ENCODE measurements at regions not wholly inside any gene's neighbourhood (a gene's known extent, or its start where the extent isn't known, plus 50 kb on each side); places are given as distances from the start of the nearest gene placed in this dataset.

DNA sequence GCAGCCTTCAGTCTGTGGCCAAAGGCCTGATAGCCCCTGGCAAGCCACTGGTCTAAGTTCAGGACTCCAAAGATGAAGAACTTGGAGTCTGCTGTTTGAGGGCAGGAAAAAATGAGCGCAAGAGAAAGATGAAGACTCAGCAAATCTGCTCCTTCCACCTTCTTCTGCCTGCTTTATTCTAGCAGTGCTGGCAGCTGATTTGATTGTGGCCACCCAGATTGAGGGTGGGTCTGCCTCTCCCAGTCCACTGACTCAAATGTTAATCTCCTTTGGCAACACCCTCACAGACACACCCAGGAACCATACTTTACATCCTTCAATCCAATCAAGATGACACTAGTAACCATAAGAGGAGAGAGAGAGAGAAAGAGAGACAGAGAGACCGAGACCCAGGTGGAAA is 127.6 kb downstream of the UTP18 start:
- ATAC-seq (no peak), DNase-seq (no peak)
- H3K9me3 ChIP-seq (ENCODE audit: control insufficient read depth, low read length), result no peaks in the 10 kb centered on the region
- H3K4me3 ChIP-seq (ENCODE audit: low read length), result no peak overlapping the region
- intact Hi-C loops (cut with DNase I), result no loop called here
- peaks cover 2% of the 10 kb centered on the region for H3K27me3 ChIP-seq (ENCODE audit: control insufficient read depth, insufficient read depth)
- no peaks in the 10 kb centered on the region for H3K4me1 ChIP-seq (ENCODE audit: control insufficient read depth, insufficient read depth, low read length)
- 92% methylated on average over 2 of the region's 2 CpGs for WGBS
- H3K27ac ChIP-seq (ENCODE audit: low read length), result no peak overlapping the region

DNA sequence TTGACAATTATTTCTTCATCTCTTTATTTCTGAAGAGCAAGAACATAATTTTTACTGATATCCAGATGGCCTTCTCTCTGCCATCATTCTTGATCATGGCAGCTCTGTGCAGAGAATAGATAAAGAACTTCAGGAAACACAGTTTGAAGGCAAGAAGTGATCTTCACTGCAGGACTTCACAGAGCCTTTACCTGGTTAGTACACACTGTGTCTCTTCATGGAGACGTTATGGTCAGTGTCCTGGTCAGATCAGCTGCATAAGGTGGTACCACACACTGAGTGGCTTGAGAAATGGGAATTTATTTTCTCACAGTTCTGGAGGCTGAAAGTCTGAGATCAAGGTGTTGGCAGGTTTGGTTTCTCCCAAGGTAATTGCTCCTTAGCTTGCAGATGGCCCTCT is 129.5 kb downstream of the UTP18 start:
- no peak for ATAC-seq
- Histone ChIP-seq H3K27ac (ENCODE audit: low read length) (no peak overlapping the region), H3K27me3 (ENCODE audit: control insufficient read depth, insufficient read depth) (peaks cover 2% of the 10 kb centered on the region), H3K9me3 (ENCODE audit: control insufficient read depth, low read length) (no peaks in the 10 kb centered on the region), H3K4me3 (ENCODE audit: low read length) (no peak overlapping the region), H3K4me1 (ENCODE audit: control insufficient read depth, insufficient read depth, low read length) (no peaks in the 10 kb centered on the region)
- 74% methylated on average over 1 of the region's 1 CpG for WGBS
- DNase-seq, result no peak
- intact Hi-C loops (cut with DNase I), result no loop called here

DNA sequence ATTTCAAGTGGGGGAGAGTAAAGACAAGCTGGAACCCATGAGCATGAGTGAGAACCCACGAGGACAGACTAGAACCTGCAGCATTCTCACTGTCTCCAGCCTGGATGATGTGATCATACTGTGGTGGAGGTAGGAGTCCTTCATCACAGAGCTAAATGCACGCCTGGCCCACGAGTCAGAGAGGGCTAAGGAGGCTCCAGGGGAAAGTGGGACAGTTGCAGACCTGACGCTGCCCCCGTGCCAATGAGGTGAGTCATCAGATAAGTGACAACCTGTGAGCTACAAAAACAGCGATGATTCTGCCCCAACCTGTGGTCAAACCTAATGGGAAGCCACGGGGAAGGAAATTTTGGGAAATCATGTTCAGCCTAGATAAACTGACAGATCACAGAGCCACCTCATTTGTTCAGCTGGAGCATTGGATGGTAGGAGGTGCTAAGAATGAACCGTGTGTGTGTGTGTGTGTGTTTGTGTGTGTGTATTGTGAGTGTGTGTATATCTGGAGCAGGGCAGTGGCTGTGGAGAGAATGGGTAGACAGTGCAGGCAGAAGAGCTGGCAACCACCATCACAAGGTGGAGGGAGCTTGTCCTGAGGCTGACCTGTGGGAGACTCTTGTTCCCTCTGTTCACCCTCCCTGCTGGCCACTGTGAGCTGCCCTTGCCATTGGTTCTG is 131.8 kb downstream of the UTP18 start:
- H3K4me3 ChIP-seq (ENCODE audit: low read length), result no peak overlapping the region
- DNase-seq, result no peak
- no peak overlapping the region for H3K27ac ChIP-seq (ENCODE audit: low read length)
- intact Hi-C loops (cut with DNase I), result no loop called here
- H3K9me3 ChIP-seq (ENCODE audit: control insufficient read depth, low read length), result no peaks in the 10 kb centered on the region
- 76% methylated on average over 8 of the region's 8 CpGs for WGBS
- H3K4me1 ChIP-seq (ENCODE audit: control insufficient read depth, insufficient read depth, low read length), result no peaks in the 10 kb centered on the region
- no peak for ATAC-seq
- H3K27me3 ChIP-seq (ENCODE audit: control insufficient read depth, insufficient read depth), result peaks cover 2% of the 10 kb centered on the region

DNA sequence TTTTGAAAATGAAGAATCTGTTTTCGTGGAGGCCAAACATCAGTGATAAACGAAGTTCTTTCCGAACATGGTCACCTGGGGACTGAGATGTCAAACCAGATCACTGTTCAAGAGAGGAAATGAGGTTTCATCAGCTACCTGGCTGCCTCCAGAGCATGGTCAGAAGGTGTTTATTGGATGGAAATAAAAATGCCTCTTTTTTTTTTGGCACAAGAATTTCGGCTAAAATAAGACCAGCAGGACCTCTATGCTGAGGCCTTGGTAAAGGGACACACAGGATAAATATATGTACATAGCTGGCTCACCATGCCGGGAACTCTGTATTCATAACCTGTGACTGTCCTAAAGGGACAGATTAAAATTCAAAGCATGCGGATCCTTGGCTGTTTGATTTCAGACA is 135.3 kb downstream of the UTP18 start:
- Histone ChIP-seq H3K4me3 (ENCODE audit: low read length) (no peak overlapping the region), H3K4me1 (ENCODE audit: control insufficient read depth, insufficient read depth, low read length) (no peaks in the 10 kb centered on the region), H3K9me3 (ENCODE audit: control insufficient read depth, low read length) (no peaks in the 10 kb centered on the region), H3K27ac (ENCODE audit: low read length) (no peak overlapping the region), H3K27me3 (ENCODE audit: control insufficient read depth, insufficient read depth) (peaks cover 2% of the 10 kb centered on the region)
- ATAC-seq (no peak), DNase-seq (no peak)
- 91% methylated on average over 6 of the region's 6 CpGs for WGBS
- intact Hi-C loops (cut with DNase I), result no loop called here

DNA sequence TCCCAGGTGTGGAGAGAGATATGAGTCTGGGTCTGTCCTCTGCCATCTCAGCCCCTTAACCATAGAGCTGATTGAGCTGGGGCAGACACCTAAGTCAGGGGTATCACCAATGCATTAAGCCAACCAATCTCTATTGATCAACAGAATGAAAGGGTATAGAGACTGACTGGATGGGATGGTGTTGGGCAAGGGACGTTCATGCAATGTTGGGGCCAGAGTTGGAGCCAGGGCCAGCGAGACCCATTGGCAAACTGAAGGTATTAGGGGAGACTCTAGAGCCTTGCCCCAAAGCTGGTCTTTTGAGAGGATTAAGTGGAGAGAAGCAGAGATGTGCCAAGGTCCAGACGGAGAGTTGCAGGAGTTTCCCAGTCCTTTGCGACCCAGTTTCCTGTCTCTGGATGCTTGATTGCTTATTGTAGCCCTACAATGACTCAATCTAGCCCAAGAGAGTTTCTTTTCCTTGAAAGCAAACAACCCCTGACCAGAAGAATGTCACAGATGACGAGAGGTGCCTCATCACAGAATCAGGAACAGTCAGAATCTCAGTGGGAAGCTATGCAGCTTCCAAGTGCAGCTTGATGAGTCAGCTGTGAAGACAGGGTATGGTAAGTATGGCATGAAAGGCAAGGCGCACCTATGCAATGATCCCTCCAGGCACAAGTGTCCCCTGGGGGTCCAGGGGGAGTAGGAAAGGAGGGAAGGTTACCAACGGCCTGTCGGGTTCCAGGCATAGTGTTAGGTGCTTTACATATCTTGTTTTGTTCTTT is 137.2 kb downstream of the UTP18 start:
- 72% methylated on average over 8 of the region's 8 CpGs for WGBS
- intact Hi-C loops (cut with DNase I), result no loop called here
- ATAC-seq (no peak), DNase-seq (no peak)
- Histone ChIP-seq H3K4me1 (ENCODE audit: control insufficient read depth, insufficient read depth, low read length) (no peaks in the 10 kb centered on the region), H3K27me3 (ENCODE audit: control insufficient read depth, insufficient read depth) (no peaks in the 10 kb centered on the region), H3K27ac (ENCODE audit: low read length) (no peak overlapping the region), H3K9me3 (ENCODE audit: control insufficient read depth, low read length) (no peaks in the 10 kb centered on the region), H3K4me3 (ENCODE audit: low read length) (no peak overlapping the region)

DNA sequence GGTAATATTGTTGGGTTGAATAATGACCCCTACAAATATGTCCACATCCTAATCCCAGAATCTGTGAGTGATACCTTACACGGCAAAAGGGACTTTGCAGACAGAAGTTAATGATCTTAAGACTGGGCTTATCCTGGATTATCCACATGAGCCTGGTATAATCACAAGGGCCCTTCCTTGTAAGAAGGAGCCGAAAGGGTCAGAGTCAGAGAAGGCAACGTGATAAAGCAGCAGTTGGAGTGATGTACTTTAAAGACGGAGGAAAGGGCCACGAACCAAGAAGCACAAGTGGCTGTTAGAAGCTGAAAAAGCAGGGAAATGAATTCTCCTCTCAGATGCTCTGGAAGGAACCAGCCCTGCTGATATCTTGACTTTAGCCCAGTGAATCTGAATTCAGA is 137.8 kb downstream of the UTP18 start:
- H3K4me3 ChIP-seq (ENCODE audit: low read length), result no peak overlapping the region
- no peak for DNase-seq
- WGBS, result 68% methylated on average over 5 of the region's 5 CpGs
- no peaks in the 10 kb centered on the region for H3K9me3 ChIP-seq (ENCODE audit: control insufficient read depth, low read length)
- intact Hi-C loops (cut with DNase I), result no loop called here
- H3K27me3 ChIP-seq (ENCODE audit: control insufficient read depth, insufficient read depth), result no peaks in the 10 kb centered on the region
- H3K4me1 ChIP-seq (ENCODE audit: control insufficient read depth, insufficient read depth, low read length), result no peaks in the 10 kb centered on the region
- no peak for ATAC-seq
- no peak overlapping the region for H3K27ac ChIP-seq (ENCODE audit: low read length)

DNA sequence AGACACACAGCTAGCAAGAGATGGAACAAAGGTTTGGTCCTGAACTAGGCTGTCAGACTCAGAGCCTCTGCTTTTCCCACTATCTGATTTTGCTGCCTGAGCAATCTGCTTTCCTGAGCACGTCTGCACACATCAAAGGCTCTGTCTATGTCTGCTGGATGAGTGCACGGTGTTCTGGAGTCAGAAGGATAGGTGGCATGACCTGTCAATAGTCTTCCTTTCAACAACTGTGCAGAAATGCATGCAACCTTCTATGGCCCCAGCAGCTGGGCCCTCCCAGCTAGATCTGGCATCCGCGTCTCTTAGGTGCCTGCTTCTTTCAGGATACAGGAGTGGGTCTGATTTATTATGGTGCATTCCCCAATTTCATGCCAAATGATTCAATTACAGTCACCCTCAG is 138.3 kb downstream of the UTP18 start:
- DNase-seq (no peak), ATAC-seq (no peak)
- Histone ChIP-seq H3K9me3 (ENCODE audit: control insufficient read depth, low read length) (no peaks in the 10 kb centered on the region), H3K27me3 (ENCODE audit: control insufficient read depth, insufficient read depth) (no peaks in the 10 kb centered on the region), H3K27ac (ENCODE audit: low read length) (no peak overlapping the region), H3K4me1 (ENCODE audit: control insufficient read depth, insufficient read depth, low read length) (no peaks in the 10 kb centered on the region), H3K4me3 (ENCODE audit: low read length) (no peak overlapping the region)
- intact Hi-C loops (cut with DNase I), result no loop called here
- 37% methylated on average over 4 of the region's 4 CpGs for WGBS

DNA sequence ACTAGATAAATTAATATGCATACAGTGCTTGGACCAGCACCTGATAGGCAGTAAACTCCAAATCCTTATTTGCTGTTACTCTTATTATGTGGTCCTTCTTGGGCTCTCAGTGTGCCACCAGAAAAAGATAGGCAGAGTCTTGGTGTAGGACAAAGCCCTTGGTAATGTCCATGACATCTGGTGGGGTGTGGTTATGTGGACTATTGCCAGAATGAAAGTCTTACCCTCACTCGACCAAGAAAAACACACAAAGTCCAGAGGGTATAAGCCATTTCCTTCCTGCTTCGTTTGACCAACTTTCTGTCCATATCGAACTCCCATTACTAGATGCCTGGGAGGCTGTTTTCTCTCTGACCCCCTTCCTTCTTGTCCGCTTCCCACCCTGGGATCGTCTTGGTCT is 140.9 kb downstream of the UTP18 start:
- ATAC-seq, result no peak
- DNase-seq, result no peak
- no peaks in the 10 kb centered on the region for H3K27me3 ChIP-seq (ENCODE audit: control insufficient read depth, insufficient read depth)
- H3K27ac ChIP-seq (ENCODE audit: low read length), result no peak overlapping the region
- H3K4me1 ChIP-seq (ENCODE audit: control insufficient read depth, insufficient read depth, low read length), result no peaks in the 10 kb centered on the region
- no peak overlapping the region for H3K4me3 ChIP-seq (ENCODE audit: low read length)
- no peaks in the 10 kb centered on the region for H3K9me3 ChIP-seq (ENCODE audit: control insufficient read depth, low read length)
- intact Hi-C loops (cut with DNase I), result no loop called here
- 57% methylated on average over 5 of the region's 5 CpGs for WGBS

DNA sequence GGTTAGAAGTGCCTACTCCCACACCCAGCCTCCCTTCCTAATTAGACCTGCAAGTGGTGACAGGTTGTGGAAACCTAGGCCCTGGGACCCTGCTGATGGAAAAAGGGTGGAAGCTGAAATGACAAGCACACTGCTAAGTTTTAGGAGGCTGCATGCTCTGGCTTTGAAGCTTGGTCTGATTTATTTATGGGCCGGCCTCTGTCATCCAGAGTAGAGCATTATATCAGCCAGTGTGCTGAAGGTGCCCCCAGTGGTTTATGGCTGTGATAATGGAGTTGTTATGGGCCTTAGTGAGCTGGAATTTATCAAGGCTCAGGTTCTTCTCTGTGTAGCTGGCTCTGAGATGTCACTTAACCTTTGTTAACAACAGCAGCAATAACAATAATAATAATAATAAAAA is 142.6 kb downstream of the UTP18 start:
- ATAC-seq, result no peak
- H3K4me3 ChIP-seq (ENCODE audit: low read length), result no peak overlapping the region
- no peak for DNase-seq
- H3K27ac ChIP-seq (ENCODE audit: low read length), result no peak overlapping the region
- intact Hi-C loops (cut with DNase I), result no loop called here
- WGBS, result 95% methylated on average over 1 of the region's 1 CpG
- no peaks in the 10 kb centered on the region for H3K27me3 ChIP-seq (ENCODE audit: control insufficient read depth, insufficient read depth)
- H3K4me1 ChIP-seq (ENCODE audit: control insufficient read depth, insufficient read depth, low read length), result no peaks in the 10 kb centered on the region
- H3K9me3 ChIP-seq (ENCODE audit: control insufficient read depth, low read length), result no peaks in the 10 kb centered on the region

DNA sequence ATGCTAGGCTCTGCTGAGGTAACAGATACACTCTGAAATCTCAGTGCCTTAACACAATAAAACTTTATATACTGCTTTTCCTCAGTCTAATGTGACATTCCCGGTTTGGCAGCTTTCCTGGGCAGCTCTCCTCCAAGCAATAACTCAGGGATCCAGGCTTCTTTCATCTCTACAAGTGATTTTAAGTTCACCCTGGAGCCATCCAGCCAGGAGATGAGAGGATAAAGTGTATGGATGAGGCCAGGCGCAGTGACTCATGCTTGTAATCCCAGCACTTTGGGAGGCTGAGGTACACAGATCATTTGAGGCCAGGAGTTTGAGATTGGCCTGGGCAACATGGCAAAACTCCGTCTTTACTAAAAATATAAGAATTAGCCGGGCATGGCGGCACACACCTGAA is 147.2 kb downstream of the UTP18 start:
- no peaks in the 10 kb centered on the region for H3K9me3 ChIP-seq (ENCODE audit: control insufficient read depth, low read length)
- no peaks in the 10 kb centered on the region for H3K4me1 ChIP-seq (ENCODE audit: control insufficient read depth, insufficient read depth, low read length)
- H3K27ac ChIP-seq (ENCODE audit: low read length), result no peak overlapping the region
- no peaks in the 10 kb centered on the region for H3K27me3 ChIP-seq (ENCODE audit: control insufficient read depth, insufficient read depth)
- DNase-seq, result no peak
- no peak for ATAC-seq
- intact Hi-C loops (cut with DNase I), result no loop called here
- H3K4me3 ChIP-seq (ENCODE audit: low read length), result no peak overlapping the region
- 92% methylated on average over 5 of the region's 5 CpGs for WGBS

DNA sequence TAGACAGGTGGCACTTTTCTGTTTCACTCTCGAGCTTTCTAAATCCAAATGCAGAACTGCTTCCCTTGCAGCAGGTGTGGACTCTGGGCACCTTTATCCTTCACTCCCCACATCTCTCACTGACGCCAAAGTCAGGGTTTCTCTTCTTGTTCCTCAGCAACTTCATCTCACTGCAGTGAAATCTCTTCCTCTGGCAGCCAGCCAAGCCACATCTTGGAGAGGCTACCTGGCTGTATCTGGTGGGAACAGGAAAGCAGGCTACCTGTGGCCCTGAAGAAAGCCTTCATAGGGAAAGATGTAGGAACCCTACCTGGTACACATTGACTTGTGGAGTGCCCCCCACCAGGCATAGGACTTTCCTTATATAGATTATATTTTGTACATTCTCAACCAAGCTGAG is 159.1 kb downstream of the UTP18 start:
- no peak for ATAC-seq
- Histone ChIP-seq H3K27ac (ENCODE audit: low read length) (no peak overlapping the region), H3K4me1 (ENCODE audit: control insufficient read depth, insufficient read depth, low read length) (no peaks in the 10 kb centered on the region), H3K9me3 (ENCODE audit: control insufficient read depth, low read length) (no peaks in the 10 kb centered on the region), H3K27me3 (ENCODE audit: control insufficient read depth, insufficient read depth) (no peaks in the 10 kb centered on the region), H3K4me3 (ENCODE audit: low read length) (no peak overlapping the region)
- intact Hi-C loops (cut with DNase I), result no loop called here
- 65% methylated on average over 2 of the region's 2 CpGs for WGBS
- DNase-seq, result no peak

Data from right cardiac atrium (tissue), 5 donors.